ENCODE measurements at regions not wholly inside any gene's neighbourhood (a gene's known extent, or its start where the extent isn't known, plus 50 kb on each side); places are given as distances from the start of the nearest gene placed in this dataset.

DNA sequence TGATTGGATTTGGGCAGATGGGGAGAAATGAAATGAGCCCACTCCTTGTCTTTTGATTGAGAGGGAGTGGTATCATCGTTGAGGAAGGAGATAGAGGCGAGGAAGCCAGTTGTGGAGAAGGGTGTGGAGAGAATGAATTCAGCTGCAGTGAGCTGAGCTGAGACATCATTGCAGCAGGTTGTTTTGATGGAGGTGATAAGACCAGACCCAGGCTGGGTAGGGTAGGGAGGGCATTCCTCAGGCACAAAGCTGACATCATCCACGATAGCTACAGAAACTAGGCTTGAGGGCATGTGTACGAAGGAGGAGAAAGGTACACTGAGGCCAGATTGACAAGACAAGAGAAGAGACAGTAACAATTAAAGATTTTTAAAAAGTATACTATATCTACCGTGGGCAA lies 1500.9 kb upstream of the SLC10A2 start:
- TF ChIP-seq MXI1 (IDR thresholded peaks at IDR 0.05; ENCODE audit: borderline replicate concordance, low read depth, low read length) (no peak), MAZ (IDR thresholded peaks at IDR 0.05; ENCODE audit: borderline replicate concordance, low read depth, low read length) (no peak), RCOR1 (IDR thresholded peaks at IDR 0.05; ENCODE audit: insufficient replicate concordance, low read length) (no peak), NFE2L2 (IDR thresholded peaks at IDR 0.05; ENCODE audit: low read depth, low read length) (no peak)
- TF ChIP-seq, protein P1, sequence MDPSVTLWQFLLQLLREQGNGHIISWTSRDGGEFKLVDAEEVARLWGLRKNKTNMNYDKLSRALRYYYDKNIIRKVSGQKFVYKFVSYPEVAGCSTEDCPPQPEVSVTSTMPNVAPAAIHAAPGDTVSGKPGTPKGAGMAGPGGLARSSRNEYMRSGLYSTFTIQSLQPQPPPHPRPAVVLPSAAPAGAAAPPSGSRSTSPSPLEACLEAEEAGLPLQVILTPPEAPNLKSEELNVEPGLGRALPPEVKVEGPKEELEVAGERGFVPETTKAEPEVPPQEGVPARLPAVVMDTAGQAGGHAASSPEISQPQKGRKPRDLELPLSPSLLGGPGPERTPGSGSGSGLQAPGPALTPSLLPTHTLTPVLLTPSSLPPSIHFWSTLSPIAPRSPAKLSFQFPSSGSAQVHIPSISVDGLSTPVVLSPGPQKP (IDR thresholded peaks at IDR 0.05; ENCODE audit: borderline replicate concordance, low read depth, low read length) = no peak
- dilution Hi-C loops (cut with HindIII; ENCODE audit: low sequenced_read_pairs, unreplicated experiment) = no loop called here

More for the DNA sequence above, 1500.9 kb upstream of the SLC10A2 start:
- H2BK5ac ChIP-seq (ENCODE audit: low read depth, low read length, poor library complexity, severe bottlenecking) = no peak overlapping the region
- no peaks in the 10 kb centered on the region for H4K20me1 ChIP-seq (ENCODE audit: insufficient read depth, low read length)
- DNase-seq (no peak), ATAC-seq (ENCODE audit: low read depth) (no peak)
- no peak overlapping the region for H3K27ac ChIP-seq (ENCODE audit: insufficient read depth, low read length)
- ChIA-PET POLR2A (ENCODE audit: unreplicated experiment) (no interaction called here), CTCF (no interaction called here)
- H2BK20ac ChIP-seq (ENCODE audit: low read depth, low read length) = no peak overlapping the region
- no peaks in the 10 kb centered on the region for H3K9me3 ChIP-seq (ENCODE audit: control insufficient read depth, insufficient read depth, low read length)
- H2AFZ ChIP-seq (replicated peaks; ENCODE audit: low read length, poor library complexity) = no peak overlapping the region
- no TSS peak for BruUV-seq (replicated peaks)
- no peaks in the 10 kb centered on the region for H3K79me1 ChIP-seq (ENCODE audit: low read depth in 1 of 2, low read length in 2 of 2)
- no peak overlapping the region for H3K56ac ChIP-seq (ENCODE audit: extremely low read depth, insufficient read depth, low read length)
- in situ Hi-C loops (cut with MboI; ENCODE audit: low sequenced_read_pairs) (loop anchor here (25.0 kb wide), 1 partner anchor 680 kb away; no protein-coding TSS in a partner anchor), intact Hi-C loops (cut with micrococcal nuclease) (no loop called here)
- no peak overlapping the region for H3K4ac ChIP-seq (ENCODE audit: low read depth, low read length)
- no peaks in the 10 kb centered on the region for H3K27me3 ChIP-seq (ENCODE audit: control insufficient read depth, insufficient read depth, low read length)
- no peaks in the 10 kb centered on the region for H3K9me1 ChIP-seq (ENCODE audit: insufficient read depth, low read length)
- H4K91ac ChIP-seq (ENCODE audit: insufficient read depth, low read depth, low read length) = no peak overlapping the region
- no CpG with 5 or more reads among the region's 5 CpGs for WGBS, 2 experiments (ENCODE audit: extremely low coverage in 2 of 2, insufficient read length in 1 of 2)
- H3K36me3 ChIP-seq (ENCODE audit: control insufficient read depth, insufficient read depth, low read length) = no peaks in the 10 kb centered on the region
- H3K23ac ChIP-seq (ENCODE audit: low read depth, low read length) = no peak overlapping the region
- no peak overlapping the region for H3K4me2 ChIP-seq (ENCODE audit: low read depth, low read length)
- no peak overlapping the region for H2AK5ac ChIP-seq (ENCODE audit: low read depth, low read length)
- H3K4me1 ChIP-seq (ENCODE audit: control insufficient read depth, insufficient read depth, low read length) = peaks cover 1% of the 10 kb centered on the region; the same call in 1 of the 2 replicates
- H4K5ac ChIP-seq (ENCODE audit: low read depth, low read length) = no peak overlapping the region
- H2AK9ac ChIP-seq (replicated peaks; ENCODE audit: low read depth, low read length, poor library complexity) = no peak overlapping the region
- H3K14ac ChIP-seq (replicated peaks; ENCODE audit: low read depth, low read length) = no peak overlapping the region
- H2BK15ac ChIP-seq (ENCODE audit: low read depth, low read length) = no peak overlapping the region
- H3K18ac ChIP-seq (ENCODE audit: low read depth, low read length) = no peak overlapping the region
- H4K8ac ChIP-seq (ENCODE audit: low read depth in 2 of 2, low read length in 2 of 2) = no peak overlapping the region
- no peak overlapping the region for H3K9ac ChIP-seq (ENCODE audit: low read depth, low read length)
- no peak overlapping the region for H2BK120ac ChIP-seq (ENCODE audit: low read depth, low read length)
- H3K4me3 ChIP-seq (ENCODE audit: insufficient read depth, low read depth, low read length) = no peak overlapping the region

All from IMR-90 (cell line).